ENCODE measurements at regions not wholly inside any gene's neighbourhood (a gene's known extent, or its start where the extent isn't known, plus 50 kb on each side); places are given as distances from the start of the nearest gene placed in this dataset.

DNA sequence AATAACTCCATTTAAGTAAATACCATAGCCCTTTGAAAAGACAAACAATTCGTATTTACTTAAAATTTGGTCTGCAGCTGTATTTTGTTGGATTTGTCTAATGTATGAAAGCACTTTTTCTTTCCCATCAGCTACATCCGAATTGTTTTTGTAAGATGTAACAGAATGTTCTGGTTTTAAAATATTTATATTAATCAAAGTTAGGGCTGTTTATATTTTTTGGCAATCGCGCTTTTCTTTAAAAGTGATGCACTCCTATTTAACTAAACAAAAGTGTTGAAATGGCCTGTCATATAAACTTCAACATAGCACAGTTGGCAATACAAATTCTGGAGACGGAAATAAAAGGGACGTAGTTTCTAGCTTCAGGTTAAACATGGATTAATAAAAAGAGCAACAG, 216.3 kb upstream of the ADGRL2 start:
- TF ChIP-seq POLR2AphosphoS5 (IDR thresholded peaks at IDR 0.05; ENCODE audit: borderline replicate concordance, low read depth, low read length) (no peak), EZH2 (IDR thresholded peaks at IDR 0.05) (no peak), FOXP2 (optimal IDR thresholded peaks at IDR 0.05; ENCODE audit: control extremely low read depth, extremely low read length, insufficient read depth) (no peak)

All from SK-N-MC (cell line).